IPS-18c (cell line): ENCODE measurements at regions not wholly inside any gene's neighbourhood (a gene's known extent, or its start where the extent isn't known, plus 50 kb on each side); places are given as distances from the start of the nearest gene placed in this dataset.
"Not testable (repeated sequence)": the region's sequence is repeated elsewhere in the genome, so short reads cannot be mapped to it uniquely, and the experiment has no call there.

ENCODE experiments used
- H3K4me3 ChIP-seq: 2 replicates; pipeline ENCODE4 v1.7.0; 2013; ENCODE audit warnings: low read depth, mild to moderate bottlenecking, low read length, moderate library complexity; ENCODE audit not compliant: insufficient read depth
- H3K9me3 ChIP-seq: one replicate; pipeline ENCODE4 v1.6.1; 2013; ENCODE audit warnings: mild to moderate bottlenecking, low read length, moderate library complexity; ENCODE audit not compliant: control insufficient read depth, insufficient read depth

- no peak overlapping the region for H3K4me3 ChIP-seq
- no peaks in the 10 kb centered on the region for H3K9me3 ChIP-seq
These were observed 296.3 kb downstream of the PCDH7 start for GRCh38 chr4:31016322-31017061.

- Histone ChIP-seq H3K4me3 (no peak overlapping the region), H3K9me3 (no peaks in the 10 kb centered on the region)
These were observed 300.2 kb downstream of the PCDH7 start for GRCh38 chr4:31020363-31020762.

- Histone ChIP-seq H3K4me3 (no peak overlapping the region), H3K9me3 (no peaks in the 10 kb centered on the region)
These were observed 300.8 kb downstream of the PCDH7 start for GRCh38 chr4:31021008-31021407.

GRCh38 chr4:31022702-31023101 lies 302.5 kb downstream of the PCDH7 start:
- H3K4me3 ChIP-seq: no peak overlapping the region
- no peaks in the 10 kb centered on the region for H3K9me3 ChIP-seq

GRCh38 chr4:31023109-31023508 lies 302.9 kb downstream of the PCDH7 start:
- H3K4me3 ChIP-seq: no peak overlapping the region
- no peaks in the 10 kb centered on the region for H3K9me3 ChIP-seq

- H3K4me3 ChIP-seq: no peak overlapping the region
- H3K9me3 ChIP-seq: no peaks in the 10 kb centered on the region
These were observed 303.6 kb downstream of the PCDH7 start for GRCh38 chr4:31023742-31024141.

- H3K9me3 ChIP-seq, H3K4me3 ChIP-seq: not testable (repeated sequence)
These were observed 304.6 kb downstream of the PCDH7 start for GRCh38 chr4:31024781-31025180.

GRCh38 chr4:31026256-31026655 lies 306.1 kb downstream of the PCDH7 start:
- H3K4me3 ChIP-seq: no peak overlapping the region
- H3K9me3 ChIP-seq: no peaks in the 10 kb centered on the region

GRCh38 chr4:31034550-31034949 lies 314.4 kb downstream of the PCDH7 start:
- Histone ChIP-seq H3K9me3 (no peaks in the 10 kb centered on the region), H3K4me3 (no peak overlapping the region)

GRCh38 chr4:31035761-31036160 lies 315.6 kb downstream of the PCDH7 start:
- Histone ChIP-seq H3K4me3 (no peak overlapping the region), H3K9me3 (no peaks in the 10 kb centered on the region)

GRCh38 chr4:31037703-31038102 lies 317.5 kb downstream of the PCDH7 start:
- Histone ChIP-seq H3K4me3 (no peak overlapping the region), H3K9me3 (no peaks in the 10 kb centered on the region)

- H3K4me3 ChIP-seq: no peak overlapping the region
- no peaks in the 10 kb centered on the region for H3K9me3 ChIP-seq
These were observed 319.2 kb downstream of the PCDH7 start for GRCh38 chr4:31039382-31039781.

- Histone ChIP-seq H3K4me3 (no peak overlapping the region), H3K9me3 (no peaks in the 10 kb centered on the region)
These were observed 319.9 kb downstream of the PCDH7 start for GRCh38 chr4:31040106-31040505.

- Histone ChIP-seq H3K9me3 (no peaks in the 10 kb centered on the region), H3K4me3 (no peak overlapping the region)
These were observed 321.2 kb downstream of the PCDH7 start for GRCh38 chr4:31041385-31041784.

- H3K4me3 ChIP-seq: no peak overlapping the region
- H3K9me3 ChIP-seq: no peaks in the 10 kb centered on the region
These were observed 321.7 kb downstream of the PCDH7 start for GRCh38 chr4:31041853-31042252.

GRCh38 chr4:31043382-31044062 lies 323.4 kb downstream of the PCDH7 start:
- Histone ChIP-seq H3K9me3 (no peaks in the 10 kb centered on the region), H3K4me3 (no peak overlapping the region)

- H3K9me3 ChIP-seq: no peaks in the 10 kb centered on the region
- H3K4me3 ChIP-seq: no peak overlapping the region
These were observed 325.0 kb downstream of the PCDH7 start for GRCh38 chr4:31045151-31045550.

GRCh38 chr4:31045724-31046318 lies 325.7 kb downstream of the PCDH7 start:
- H3K4me3 ChIP-seq: no peak overlapping the region

More at GRCh38 chr4:31045724-31046318, 325.7 kb downstream of the PCDH7 start:
- H3K9me3 ChIP-seq: no peaks in the 10 kb centered on the region
